Embryonic facial prominence (tissue), 1 donor: ENCODE measurements at regions not wholly inside any gene's neighbourhood (a gene's known extent, or its start where the extent isn't known, plus 50 kb on each side); places are given as distances from the start of the nearest gene placed in this dataset.
"Not testable (repeated sequence)": the region's sequence is repeated elsewhere in the genome, so short reads cannot be mapped to it uniquely, and the experiment has no call there.

ENCODE experiments used
- DNase-seq: peaks from one replicate; pipeline ENCODE4 v3.0.0-alpha.2; 2016; ENCODE audit errors: extremely low spot score

DNA sequence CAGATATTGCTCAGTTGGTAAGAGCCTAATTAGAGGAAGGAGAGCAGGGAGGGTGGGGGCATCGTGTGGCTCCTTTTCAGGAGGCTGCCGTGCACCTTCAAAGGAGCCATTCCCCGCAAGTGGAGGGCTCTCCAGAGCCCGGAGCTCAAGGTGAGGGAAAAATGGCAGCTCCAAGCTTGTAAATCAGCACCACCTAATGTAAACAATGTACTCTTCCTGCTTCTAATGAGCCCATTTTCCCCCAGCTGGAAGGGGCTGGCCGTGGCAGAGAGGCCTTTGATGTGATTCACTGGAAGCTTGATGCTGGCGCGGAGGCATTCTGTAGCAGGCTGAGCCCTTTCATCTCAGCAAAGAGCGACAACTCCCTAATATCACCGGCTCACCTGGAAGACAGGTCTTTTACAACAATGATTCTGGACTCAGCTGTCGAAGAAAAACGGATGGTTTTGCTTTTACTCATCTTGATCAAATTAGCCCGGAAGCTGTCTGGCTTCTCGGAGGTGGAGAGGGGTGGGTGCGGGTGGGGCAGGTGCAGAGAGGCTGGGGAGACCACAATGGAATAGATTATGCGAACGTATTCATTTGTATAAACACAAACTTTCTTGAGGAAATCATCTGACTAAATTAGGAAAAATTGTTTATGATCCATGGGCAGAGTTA, 112.5 kb downstream of the RRAGC start:
- DNase-seq: no peak

GRCh38 chr1:38746402-38746935, 113.1 kb downstream of the RRAGC start:
- DNase-seq: no peak

- no peak for DNase-seq
These were observed 113.8 kb downstream of the RRAGC start for GRCh38 chr1:38745476-38746401.

- no peak for DNase-seq
These were observed 114.9 kb downstream of the RRAGC start for GRCh38 chr1:38744452-38745350.

DNA sequence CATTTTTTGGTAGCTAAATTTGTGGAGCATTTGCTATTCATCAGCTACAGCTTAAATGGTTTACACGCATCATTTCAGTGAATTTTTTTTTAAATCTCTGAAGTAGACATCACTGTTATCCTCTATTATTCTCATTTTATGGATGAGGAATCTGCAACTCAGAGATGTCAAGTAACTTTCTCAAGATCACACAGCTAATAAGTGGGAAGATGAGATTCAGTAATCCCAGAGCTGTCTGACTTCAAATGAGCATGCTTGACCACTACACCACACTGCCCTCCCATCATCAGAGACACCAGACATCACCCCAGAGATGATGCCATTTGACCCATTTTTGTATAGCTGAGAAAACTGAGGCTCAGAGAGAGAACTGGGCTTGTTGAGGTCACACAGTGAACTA, 116.4 kb downstream of the RRAGC start:
- DNase-seq: no peak

DNA sequence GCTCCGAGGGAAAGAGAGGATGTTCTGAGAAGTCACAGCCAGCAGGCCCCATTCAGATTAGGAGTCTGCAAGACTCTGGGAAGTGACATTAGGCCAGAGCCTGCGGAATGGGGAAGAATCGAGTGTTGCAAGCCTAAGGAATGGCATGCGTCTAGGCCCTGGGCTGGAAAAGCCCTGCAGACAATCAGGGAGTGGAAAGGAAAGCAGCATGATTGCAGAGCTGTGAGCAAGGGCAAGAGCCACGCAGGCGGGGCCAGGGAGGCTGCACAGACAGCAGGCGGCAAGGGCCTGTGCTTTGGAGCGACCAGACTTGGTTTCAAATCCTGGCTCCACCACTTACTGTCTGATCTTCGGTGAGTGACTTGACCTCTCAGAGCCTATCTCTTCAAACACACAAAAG, 118.2 kb downstream of the RRAGC start:
- DNase-seq: no peak

DNA sequence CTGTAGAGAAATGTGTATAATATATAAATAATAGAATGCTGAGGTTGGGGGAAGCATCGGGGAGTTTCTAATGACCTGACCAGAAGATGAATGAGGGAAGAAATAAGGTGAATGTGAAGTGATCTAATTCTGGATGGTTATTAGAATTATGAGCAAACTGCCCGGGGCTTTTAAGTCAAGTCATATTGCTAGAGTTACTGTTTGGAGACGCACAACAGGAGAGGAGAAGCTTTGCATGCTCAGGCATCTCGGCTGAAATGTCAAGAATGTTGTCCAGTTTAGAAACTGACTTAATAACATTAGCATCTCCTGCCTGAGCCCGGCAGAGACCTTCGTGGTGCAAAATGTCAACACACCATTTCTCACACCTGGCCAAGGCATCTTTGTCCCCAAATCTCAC, 119.1 kb downstream of the RRAGC start:
- DNase-seq: no peak

DNA sequence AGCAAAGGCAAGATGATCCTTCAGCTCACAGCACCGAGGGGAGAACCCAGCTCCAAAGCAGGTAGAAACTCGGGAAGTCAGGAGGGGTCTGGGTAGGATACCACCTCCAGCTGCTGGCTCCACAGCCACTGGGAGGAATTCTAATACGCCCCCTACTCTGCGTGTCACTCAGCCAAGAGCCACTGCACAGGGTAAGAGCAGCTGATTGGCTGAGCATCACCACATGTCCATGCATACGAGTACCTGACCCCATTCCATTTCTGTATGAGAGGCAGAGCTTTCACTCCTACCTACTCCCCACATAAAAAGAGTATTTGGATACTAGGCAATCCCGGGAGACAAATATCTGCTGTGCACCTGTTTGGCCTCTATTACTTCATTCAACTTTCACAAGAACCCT, 121.4 kb downstream of the RRAGC start:
- DNase-seq: no peak

- no peak for DNase-seq
These were observed 123.2 kb downstream of the RRAGC start for GRCh38 chr1:38736399-38736798.

GRCh38 chr1:38735651-38736161, 123.9 kb downstream of the RRAGC start:
- no peak for DNase-seq

DNA sequence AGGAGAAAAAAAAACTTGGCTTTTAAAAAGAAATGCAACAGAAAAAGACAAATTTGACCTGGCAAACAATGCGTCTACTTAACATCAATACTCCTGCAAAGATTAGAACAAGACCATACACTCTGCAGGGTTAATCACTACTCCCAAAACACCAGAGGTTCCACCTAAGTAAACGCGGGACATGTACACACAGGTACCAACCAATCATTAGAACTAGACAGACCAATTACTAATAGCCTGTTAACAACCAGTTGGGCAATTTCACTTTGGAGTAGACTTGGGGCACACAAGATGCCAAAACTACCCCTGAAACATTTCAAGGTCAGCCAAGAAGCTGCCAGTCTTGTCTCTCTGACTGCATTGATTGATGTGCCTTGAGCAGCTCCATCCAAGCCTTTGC, 125.8 kb downstream of the RRAGC start:
- DNase-seq: no peak

GRCh38 chr1:38730511-38731397, 128.8 kb downstream of the RRAGC start:
- no peak for DNase-seq

DNA sequence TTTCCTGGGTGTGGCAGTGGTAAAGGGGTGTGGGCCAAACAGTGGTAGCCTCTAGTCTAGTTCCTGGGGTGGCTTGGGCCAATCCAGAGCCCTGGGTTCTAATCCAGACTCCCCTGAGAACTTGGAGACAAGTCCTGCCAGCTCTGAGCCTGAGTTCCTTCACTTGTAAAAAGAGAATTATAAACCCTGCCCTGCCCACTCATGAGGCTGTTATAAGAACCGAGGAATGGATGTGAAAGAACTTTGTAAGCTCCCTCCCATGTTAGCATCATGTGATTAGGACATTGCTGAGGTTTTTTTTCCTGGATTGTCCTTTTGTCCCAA, 131.0 kb downstream of the RRAGC start:
- DNase-seq: no peak

DNA sequence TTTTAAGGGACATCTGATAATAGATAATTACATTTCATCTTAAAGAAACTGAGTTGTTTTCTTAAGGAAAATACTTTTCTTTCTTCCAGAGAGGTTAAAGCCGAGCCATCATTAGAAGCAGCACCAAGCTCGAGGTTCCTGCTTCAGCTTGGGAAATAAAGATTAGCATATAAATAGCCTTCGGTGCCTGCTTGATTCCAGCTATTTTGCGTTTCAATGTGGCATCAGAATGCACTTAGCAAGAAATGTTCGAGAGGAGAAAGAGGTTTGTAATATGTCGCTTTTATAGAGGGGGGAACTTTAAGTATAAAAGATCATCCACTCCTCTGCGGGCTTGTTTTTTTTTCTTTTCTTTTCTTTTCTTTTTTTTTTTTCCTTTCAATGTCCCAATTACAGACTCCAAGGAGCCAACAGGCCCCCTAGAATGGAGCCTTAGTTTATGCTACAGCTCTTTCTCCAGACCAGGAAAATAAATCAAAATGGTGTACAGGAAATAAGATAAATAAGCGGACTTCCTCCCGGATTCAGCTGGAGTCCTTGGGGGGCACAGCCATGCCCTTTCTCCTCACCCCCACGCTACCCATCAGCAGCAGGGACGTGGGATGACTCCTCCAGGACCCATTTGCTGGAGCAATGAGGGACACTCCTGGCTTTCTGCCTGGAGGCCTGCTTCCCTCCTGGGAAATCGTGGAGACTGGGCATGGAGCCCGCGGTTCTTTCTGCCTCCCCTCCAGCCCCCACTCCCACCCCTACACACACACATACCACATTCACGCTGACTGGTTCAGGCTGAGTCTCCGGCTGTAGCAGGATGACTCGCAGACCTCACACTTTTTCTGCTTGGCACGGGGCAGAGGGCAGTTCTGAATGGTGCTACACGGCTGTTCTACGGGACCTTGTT, 131.6 kb downstream of the RRAGC start:
- peak; percentile 16 for DNase-seq

DNA sequence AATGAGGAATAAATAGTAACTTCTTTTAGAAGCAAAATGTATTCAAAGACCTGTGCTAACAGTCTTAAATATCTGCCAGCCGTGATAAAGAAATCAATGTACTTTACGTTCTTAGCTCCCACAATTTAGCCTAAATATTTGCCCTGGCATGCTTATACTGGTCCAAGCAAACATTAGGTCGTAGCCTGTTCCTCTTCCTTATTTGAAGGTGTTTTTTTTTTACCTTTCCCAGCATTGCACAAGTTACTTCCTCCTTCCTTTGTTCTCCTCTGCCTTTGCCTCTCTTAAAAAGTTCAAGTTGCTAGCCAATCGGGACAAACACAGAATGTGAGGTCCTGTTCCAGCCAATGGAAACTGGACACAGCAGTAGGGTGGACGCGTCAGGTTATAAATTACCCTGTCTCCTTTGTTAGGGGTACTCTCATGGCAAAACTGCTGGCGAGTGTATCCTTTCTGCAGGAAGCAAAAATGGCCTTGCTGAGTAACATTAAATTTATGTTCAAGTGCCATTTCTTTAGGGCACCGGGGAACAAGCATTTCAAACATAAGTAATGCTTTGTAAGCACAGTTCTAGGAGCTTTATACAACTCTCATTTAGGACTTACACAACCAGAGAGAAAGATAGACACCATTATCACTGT, 134.1 kb downstream of the RRAGC start:
- DNase-seq: not testable (repeated sequence)

- no peak for DNase-seq
These were observed 135.1 kb downstream of the RRAGC start for GRCh38 chr1:38724160-38725131.

GRCh38 chr1:38721816-38722215, 137.8 kb downstream of the RRAGC start:
- DNase-seq: no peak

- no peak for DNase-seq
These were observed 139.7 kb downstream of the RRAGC start for GRCh38 chr1:38719880-38720279.
